Fibroblast of mammary gland (primary cell): ENCODE measurements at regions not wholly inside any gene's neighbourhood (a gene's known extent, or its start where the extent isn't known, plus 50 kb on each side); places are given as distances from the start of the nearest gene placed in this dataset.
A peak's percentile ranks its signal among the peaks of the same experiment; 100 is the strongest.
"Not testable (repeated sequence)": the region's sequence is repeated elsewhere in the genome, so short reads cannot be mapped to it uniquely, and the experiment has no call there.

Experiments used
- DNase-seq: peaks from one replicate; pipeline ENCODE4 v3.0.0-alpha.2; 2010; ENCODE audit warnings: low read depth
- H3K4me3 ChIP-seq: 2 replicates; pipeline ENCODE4 v1.5.1; 2011; ENCODE audit warnings: low read depth, mild to moderate bottlenecking, low read length, moderate library complexity; ENCODE audit not compliant: control insufficient read depth
- TF ChIP-seq, protein P1 (sequence below): conservative IDR thresholded peaks from 2 replicates; pipeline ENCODE4 v1.5.1; 2011; ENCODE audit warnings: low read depth, low read length, inconsistent platforms; ENCODE audit not compliant: control insufficient read depth, insufficient read depth

DNA sequence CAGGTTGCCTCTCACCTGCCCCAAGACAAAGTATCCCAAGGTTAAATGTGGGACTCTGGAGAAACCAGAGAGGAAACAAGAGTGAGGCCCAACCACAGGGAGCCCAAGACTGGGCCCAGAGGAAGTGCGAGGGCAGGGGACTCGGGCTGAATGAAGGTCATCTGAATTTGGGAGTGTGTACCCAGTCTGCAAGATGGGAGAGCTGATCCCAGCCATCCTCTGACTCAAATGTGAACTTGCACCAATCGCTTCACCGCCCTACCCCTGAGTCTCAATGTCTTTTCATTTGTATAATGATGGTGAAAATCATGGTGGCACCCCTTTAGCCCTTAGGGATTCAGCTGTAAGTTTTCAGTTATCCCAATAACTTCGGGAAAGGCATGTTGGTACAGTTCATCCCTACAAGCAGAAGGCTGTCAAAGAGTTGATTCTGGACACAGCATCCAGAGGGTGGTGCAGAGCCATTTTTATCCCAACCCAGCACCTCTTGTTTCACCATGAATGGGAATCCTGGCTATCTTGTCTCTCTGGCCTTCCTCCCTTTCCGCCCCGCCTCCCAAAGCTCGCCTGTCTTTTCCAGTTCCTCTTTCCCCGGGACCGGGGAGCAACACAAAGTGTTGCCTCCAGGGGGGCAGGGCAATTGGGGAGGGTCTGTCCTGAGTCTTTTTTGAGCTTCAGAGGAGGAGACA lies 123.4 kb downstream of the NUFIP1 start:
- no peak for DNase-seq
- TF ChIP-seq, protein P1, sequence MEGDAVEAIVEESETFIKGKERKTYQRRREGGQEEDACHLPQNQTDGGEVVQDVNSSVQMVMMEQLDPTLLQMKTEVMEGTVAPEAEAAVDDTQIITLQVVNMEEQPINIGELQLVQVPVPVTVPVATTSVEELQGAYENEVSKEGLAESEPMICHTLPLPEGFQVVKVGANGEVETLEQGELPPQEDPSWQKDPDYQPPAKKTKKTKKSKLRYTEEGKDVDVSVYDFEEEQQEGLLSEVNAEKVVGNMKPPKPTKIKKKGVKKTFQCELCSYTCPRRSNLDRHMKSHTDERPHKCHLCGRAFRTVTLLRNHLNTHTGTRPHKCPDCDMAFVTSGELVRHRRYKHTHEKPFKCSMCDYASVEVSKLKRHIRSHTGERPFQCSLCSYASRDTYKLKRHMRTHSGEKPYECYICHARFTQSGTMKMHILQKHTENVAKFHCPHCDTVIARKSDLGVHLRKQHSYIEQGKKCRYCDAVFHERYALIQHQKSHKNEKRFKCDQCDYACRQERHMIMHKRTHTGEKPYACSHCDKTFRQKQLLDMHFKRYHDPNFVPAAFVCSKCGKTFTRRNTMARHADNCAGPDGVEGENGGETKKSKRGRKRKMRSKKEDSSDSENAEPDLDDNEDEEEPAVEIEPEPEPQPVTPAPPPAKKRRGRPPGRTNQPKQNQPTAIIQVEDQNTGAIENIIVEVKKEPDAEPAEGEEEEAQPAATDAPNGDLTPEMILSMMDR: no peak
- H3K4me3 ChIP-seq: no peak overlapping the region

DNA sequence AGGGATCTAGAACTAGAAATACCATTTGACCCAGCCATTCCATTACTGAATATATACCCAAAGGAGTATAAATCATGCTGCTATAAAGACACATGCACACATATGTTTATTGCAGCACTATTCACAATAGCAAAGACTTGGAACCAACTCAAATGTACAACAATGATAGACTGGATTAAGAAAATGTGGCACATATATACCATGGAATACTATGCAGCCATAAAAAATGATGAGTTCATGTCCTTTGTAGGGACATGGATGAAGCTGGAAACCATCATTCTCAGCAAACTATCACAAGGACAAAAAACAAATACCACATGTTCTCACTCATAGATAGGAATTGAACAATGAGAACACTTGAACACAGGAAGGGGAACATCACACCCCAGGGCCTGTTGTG lies 125.6 kb downstream of the NUFIP1 start:
- not testable (repeated sequence) for DNase-seq, H3K4me3 ChIP-seq

DNA sequence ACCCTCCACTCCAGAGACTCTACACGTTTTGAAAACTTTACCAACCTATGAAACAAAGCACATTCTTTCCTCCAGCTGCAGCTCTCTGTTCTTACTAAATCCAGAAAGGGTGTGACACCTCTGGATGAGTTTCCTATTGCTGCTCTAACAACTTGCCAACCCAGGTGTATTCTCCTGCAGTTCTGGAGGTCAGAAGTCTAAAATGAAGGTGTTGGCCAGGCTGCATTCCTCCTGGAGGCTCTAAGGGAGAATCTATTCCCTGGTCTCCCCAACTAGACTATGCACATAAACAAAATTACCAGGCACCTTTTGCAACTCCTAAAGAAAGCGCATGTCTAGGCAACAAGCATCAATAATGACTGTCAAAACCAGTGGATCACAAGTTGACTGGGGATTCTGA lies 128.8 kb downstream of the NUFIP1 start:
- TF ChIP-seq, protein P1: no peak
- no peak for DNase-seq
- no peak overlapping the region for H3K4me3 ChIP-seq

DNA sequence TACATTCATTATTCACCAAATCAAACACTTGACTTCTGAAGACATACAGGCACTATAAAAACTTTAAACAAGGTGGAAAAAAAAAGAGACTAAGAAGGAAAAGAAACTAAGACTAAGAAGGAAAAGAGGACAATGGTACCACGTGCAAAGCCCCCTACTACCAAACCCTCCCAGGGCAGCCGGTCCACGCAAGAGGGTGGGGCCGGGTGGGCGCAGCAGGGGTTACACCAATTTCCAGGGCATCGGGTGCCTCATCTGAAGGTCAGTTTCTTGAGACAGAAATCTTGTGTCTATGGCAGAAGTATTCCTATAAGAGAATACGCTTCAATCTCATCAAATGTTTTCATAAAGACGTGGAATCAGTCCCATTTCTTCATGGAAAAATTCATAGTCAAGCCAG lies 131.5 kb downstream of the NUFIP1 start:
- no peak overlapping the region for H3K4me3 ChIP-seq
- TF ChIP-seq, protein P1: no peak
- no peak for DNase-seq

DNA sequence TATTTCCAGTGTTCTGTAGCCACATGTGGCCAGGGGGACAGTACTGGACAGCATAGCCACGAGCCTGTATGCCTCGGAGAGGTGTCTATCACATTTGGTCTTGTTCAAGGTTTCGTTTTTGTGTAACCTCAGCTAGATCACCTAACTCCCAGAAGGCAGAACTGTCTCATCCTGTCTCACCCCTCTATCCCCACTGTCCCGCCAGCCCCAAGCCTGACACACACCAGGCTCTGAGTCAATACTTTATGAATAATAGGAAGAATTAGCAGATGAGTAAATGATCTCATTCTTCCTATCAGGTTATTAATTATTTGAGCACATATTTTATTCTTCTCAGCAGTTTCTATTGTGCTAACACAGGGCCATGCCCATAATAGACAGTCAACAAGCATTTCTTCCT lies 132.2 kb downstream of the NUFIP1 start:
- TF ChIP-seq, protein P1: no peak
- DNase-seq: peak; percentile 26
- H3K4me3 ChIP-seq: no peak overlapping the region

DNA sequence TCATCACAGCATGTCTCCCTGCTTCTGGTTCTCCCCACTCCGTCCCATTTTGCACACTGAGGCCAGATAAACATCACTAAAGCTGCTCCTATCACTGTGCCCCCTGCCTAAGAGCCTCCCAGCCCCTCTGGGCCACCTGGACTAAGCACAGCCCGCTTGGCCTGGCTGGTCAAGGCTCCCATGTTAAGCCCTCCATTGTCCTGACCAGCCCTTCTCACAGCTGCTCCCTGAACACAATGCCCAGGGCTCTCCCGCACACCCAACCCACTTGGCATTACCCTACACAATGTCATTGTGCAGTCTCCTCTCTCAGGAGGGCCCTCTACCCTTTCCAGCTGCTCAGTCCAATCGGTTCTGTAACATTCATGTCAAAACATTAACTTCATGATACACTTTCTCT lies 133.4 kb downstream of the NUFIP1 start:
- TF ChIP-seq, protein P1: no peak
- no peak overlapping the region for H3K4me3 ChIP-seq
- no peak for DNase-seq

DNA sequence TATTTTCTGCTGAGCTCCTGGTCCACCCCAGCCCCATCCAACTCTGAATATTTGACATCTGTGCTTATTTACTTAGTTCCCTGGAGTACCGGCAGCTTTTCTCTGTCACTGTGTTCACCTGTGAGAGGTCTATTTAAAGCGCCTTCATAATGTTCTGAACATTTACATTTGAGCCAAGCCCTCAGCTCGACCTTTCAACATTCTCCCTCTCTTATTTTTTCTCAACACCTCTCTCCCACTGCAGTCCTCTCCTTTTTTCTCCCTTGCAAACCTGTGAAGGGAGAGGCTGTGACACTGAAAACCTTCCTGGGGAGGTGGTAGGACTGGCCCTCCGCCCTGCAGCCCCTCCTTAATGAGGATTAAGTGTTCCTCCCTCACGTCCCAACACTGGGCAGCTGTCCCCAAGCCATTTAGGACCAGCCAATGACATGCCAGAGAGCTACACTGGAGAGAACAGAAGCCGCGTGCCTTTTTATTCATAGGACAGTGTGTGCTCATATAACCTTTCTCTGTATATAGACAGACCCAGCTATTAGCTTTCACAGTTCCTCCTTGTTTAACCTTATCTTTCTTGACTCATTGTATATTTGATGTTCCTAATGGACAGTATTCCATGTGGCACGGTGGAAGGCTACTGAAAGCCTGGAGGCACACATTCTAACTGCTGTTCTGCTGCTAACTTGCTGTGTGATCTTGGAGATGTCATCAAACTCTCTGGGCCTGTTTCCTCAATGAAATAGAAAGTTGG lies 134.8 kb downstream of the NUFIP1 start:
- DNase-seq: no peak
- H3K4me3 ChIP-seq: no peak overlapping the region
- TF ChIP-seq, protein P1: no peak
